Effector memory CD8-positive, alpha-beta T cell (primary cell): ENCODE measurements at regions not wholly inside any gene's neighbourhood (a gene's known extent, or its start where the extent isn't known, plus 50 kb on each side); places are given as distances from the start of the nearest gene placed in this dataset.
"Not testable (repeated sequence)": the region's sequence is repeated elsewhere in the genome, so short reads cannot be mapped to it uniquely, and the experiment has no call there.

Experiments
- ATAC-seq: fragments of 150-1000 bp; cut with Tn5 transposase; replicated peaks from 2 replicates; pipeline ENCODE4 v1.10.0; 2021; ENCODE audit warnings: mild to moderate bottlenecking, moderate library complexity
- DNase-seq, 3 experiments: peaks; one replicate each; pipeline ENCODE4 v3.0.0; 2021
- H3K27ac Mint-ChIP-seq, 2 donors: one replicate each; pipeline ENCODE4 v1.8.0; 2022; ENCODE audit warnings: mild to moderate bottlenecking in 2 of 2, mixed read lengths in 2 of 2, moderate library complexity in 2 of 2
- H3K27me3 Mint-ChIP-seq, 2 donors: one replicate each; pipeline ENCODE4 v1.8.0; 2022; ENCODE audit warnings: mixed read lengths in 2 of 2
- H3K36me3 Mint-ChIP-seq: one replicate; pipeline ENCODE4 v1.8.0; 2022; ENCODE audit warnings: mild to moderate bottlenecking, moderate library complexity, mixed read lengths; ENCODE audit not compliant: insufficient read depth
- H3K4me1 Mint-ChIP-seq, 2 donors: one replicate each; pipeline ENCODE4 v1.8.0; 2022; ENCODE audit warnings: low read depth in 2 of 2, mixed read lengths in 2 of 2
- H3K4me3 Mint-ChIP-seq, 2 donors: one replicate each; pipeline ENCODE4 v1.8.0; 2022; ENCODE audit warnings: mild to moderate bottlenecking in 2 of 2, mixed read lengths in 2 of 2, moderate library complexity in 2 of 2
- H3K9me3 Mint-ChIP-seq, 2 donors: one replicate each; pipeline ENCODE4 v1.8.0; 2022; ENCODE audit warnings: mixed read lengths in 2 of 2

GRCh38 chr2:156004459-156004858, 328.1 kb downstream of the NR4A2 start:
- no peak overlapping the region for H3K27ac Mint-ChIP-seq
- no peak for DNase-seq
- H3K9me3 Mint-ChIP-seq = peaks cover 0 to 1% of the 10 kb centered on the region in 2 donors

GRCh38 chr2:156003780-156004179, 328.7 kb downstream of the NR4A2 start:
- Mint-ChIP-seq H3K4me3 (no peak overlapping the region), H3K4me1 (no peaks in the 10 kb centered on the region), H3K27ac (no peak overlapping the region)

More at GRCh38 chr2:156004459-156004858, 328.1 kb downstream of the NR4A2 start:
- Mint-ChIP-seq H3K27me3 (no peaks in the 10 kb centered on the region), H3K36me3 (peaks cover 3% of the 10 kb centered on the region), H3K4me3 (no peak overlapping the region), H3K4me1 (no peaks in the 10 kb centered on the region)
- no peak for ATAC-seq

GRCh38 chr2:156001851-156002250, 330.7 kb downstream of the NR4A2 start:
- no peak for ATAC-seq
- no peaks in the 10 kb centered on the region for H3K36me3 Mint-ChIP-seq
- H3K4me3 Mint-ChIP-seq = no peak overlapping the region
- no peak overlapping the region for H3K27ac Mint-ChIP-seq
- no peaks in the 10 kb centered on the region for H3K9me3 Mint-ChIP-seq
- H3K4me1 Mint-ChIP-seq = no peaks in the 10 kb centered on the region
- no peak for DNase-seq
- H3K27me3 Mint-ChIP-seq = no peaks in the 10 kb centered on the region

More at GRCh38 chr2:156003780-156004179, 328.7 kb downstream of the NR4A2 start:
- no peak for DNase-seq
- Mint-ChIP-seq H3K27me3 (no peaks in the 10 kb centered on the region), H3K9me3 (no peaks in the 10 kb centered on the region), H3K36me3 (peaks cover 3% of the 10 kb centered on the region)
- no peak for ATAC-seq

GRCh38 chr2:155997538-155997937, 335.0 kb downstream of the NR4A2 start:
- H3K36me3 Mint-ChIP-seq = no peaks in the 10 kb centered on the region
- no peak overlapping the region for H3K4me3 Mint-ChIP-seq
- no peaks in the 10 kb centered on the region for H3K4me1 Mint-ChIP-seq
- H3K27me3 Mint-ChIP-seq = no peaks in the 10 kb centered on the region
- DNase-seq (no peak), ATAC-seq (no peak)
- H3K27ac Mint-ChIP-seq = no peak overlapping the region
- H3K9me3 Mint-ChIP-seq = no peaks in the 10 kb centered on the region

DNA sequence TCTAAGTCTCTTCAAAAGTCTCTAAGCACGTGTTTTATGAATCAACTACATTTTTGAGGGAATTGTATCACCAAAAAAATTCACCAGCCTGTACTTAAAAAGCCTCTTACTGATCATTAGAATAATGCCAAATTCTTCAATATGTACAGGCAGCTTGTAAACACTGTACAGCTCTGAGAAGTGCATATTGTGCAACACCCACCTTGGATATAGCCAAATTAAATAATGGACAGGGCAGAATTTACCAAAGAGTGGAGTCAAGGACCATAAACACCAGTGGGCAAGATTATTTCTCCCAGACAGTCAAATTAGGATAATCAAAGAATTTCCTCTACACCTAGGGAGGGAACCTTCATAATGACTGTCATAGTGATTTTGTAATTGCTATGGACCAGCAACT, 338.2 kb downstream of the NR4A2 start:
- no peaks in the 10 kb centered on the region for H3K36me3 Mint-ChIP-seq
- no peak for DNase-seq
- no peaks in the 10 kb centered on the region for H3K9me3 Mint-ChIP-seq
- no peaks in the 10 kb centered on the region for H3K27me3 Mint-ChIP-seq
- H3K4me1 Mint-ChIP-seq = no peaks in the 10 kb centered on the region
- no peak overlapping the region for H3K27ac Mint-ChIP-seq
- H3K4me3 Mint-ChIP-seq = no peak overlapping the region
- no peak for ATAC-seq

- DNase-seq (no peak), ATAC-seq (no peak)
These were observed 348.7 kb downstream of the NR4A2 start for GRCh38 chr2:155983845-155984244.

DNA sequence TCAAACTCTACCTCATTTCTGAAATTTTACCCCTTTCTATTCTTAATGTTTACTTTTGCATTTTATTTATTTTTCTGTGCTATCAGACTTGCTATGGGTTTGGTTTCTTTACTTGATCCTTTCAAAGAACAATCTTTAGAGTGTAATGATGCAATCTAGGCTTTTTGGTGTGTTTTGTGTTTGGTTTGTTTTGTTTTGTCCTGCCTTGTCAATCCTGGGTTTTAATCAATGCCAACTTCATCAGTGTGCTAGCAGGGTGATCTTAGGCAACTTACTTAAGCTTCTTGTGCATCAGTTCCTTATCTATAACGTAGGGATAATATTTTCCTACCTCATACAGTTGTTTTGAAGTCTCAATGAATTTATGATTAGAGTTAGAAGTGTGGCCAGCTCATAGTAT, 350.4 kb downstream of the NR4A2 start:
- Mint-ChIP-seq H3K27ac (no peak overlapping the region), H3K4me3 (no peak overlapping the region), H3K4me1 (no peaks in the 10 kb centered on the region), H3K27me3 (no peaks in the 10 kb centered on the region), H3K9me3 (no peaks in the 10 kb centered on the region), H3K36me3 (no peaks in the 10 kb centered on the region)
- DNase-seq (no peak), ATAC-seq (no peak)

More at GRCh38 chr2:155983845-155984244, 348.7 kb downstream of the NR4A2 start:
- no peak overlapping the region for H3K27ac Mint-ChIP-seq
- H3K27me3 Mint-ChIP-seq = no peaks in the 10 kb centered on the region
- no peaks in the 10 kb centered on the region for H3K9me3 Mint-ChIP-seq
- no peaks in the 10 kb centered on the region for H3K4me1 Mint-ChIP-seq
- H3K36me3 Mint-ChIP-seq = no peaks in the 10 kb centered on the region
- H3K4me3 Mint-ChIP-seq = no peak overlapping the region

DNA sequence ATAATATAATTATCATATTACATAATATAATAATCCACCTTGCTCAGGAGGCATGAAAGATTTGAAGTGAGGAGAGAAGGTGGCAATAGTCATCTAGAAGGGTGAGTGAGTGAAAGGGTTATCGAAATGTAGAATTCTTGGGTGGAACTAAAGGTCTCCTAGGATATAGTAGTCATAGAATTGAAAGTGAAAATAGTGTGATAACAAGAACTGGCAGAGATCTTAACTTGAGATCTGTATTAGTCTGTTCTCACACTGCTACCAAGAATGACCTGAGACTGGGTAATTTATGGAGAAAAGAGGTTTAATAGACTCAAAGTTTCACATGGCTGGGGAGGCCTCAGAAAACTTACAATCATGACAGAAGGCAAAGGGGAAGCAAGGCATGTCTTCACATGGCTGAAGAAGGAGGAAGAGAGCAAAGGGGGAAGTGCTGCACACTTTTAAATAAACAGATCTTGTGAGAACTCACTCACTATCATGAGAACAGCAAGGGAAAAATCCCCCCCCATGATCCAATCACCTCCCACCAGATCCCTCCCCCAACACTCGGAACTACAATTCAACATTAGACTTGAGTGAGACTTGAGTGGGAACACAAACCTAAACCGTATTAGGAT, 351.5 kb downstream of the NR4A2 start:
- Mint-ChIP-seq H3K9me3 (no peaks in the 10 kb centered on the region), H3K4me3 (no peak overlapping the region), H3K27me3 (no peaks in the 10 kb centered on the region), H3K27ac (no peak overlapping the region), H3K36me3 (no peaks in the 10 kb centered on the region), H3K4me1 (no peaks in the 10 kb centered on the region)
- no peak for ATAC-seq
- DNase-seq = no peak

- DNase-seq (no peak), ATAC-seq (no peak)
- Mint-ChIP-seq H3K27ac (no peak overlapping the region), H3K4me3 (no peak overlapping the region), H3K36me3 (no peaks in the 10 kb centered on the region), H3K27me3 (no peaks in the 10 kb centered on the region), H3K9me3 (no peaks in the 10 kb centered on the region), H3K4me1 (no peaks in the 10 kb centered on the region)
These were observed 356.8 kb downstream of the NR4A2 start for GRCh38 chr2:155975734-155976133.

- H3K4me1 Mint-ChIP-seq = no peaks in the 10 kb centered on the region
- no peaks in the 10 kb centered on the region for H3K36me3 Mint-ChIP-seq
- H3K4me3 Mint-ChIP-seq = no peak overlapping the region
- DNase-seq (no peak), ATAC-seq (no peak)
- H3K27me3 Mint-ChIP-seq = no peaks in the 10 kb centered on the region
- H3K9me3 Mint-ChIP-seq = no peaks in the 10 kb centered on the region
- H3K27ac Mint-ChIP-seq = no peak overlapping the region
These were observed 359.6 kb downstream of the NR4A2 start for GRCh38 chr2:155972916-155973315.

DNA sequence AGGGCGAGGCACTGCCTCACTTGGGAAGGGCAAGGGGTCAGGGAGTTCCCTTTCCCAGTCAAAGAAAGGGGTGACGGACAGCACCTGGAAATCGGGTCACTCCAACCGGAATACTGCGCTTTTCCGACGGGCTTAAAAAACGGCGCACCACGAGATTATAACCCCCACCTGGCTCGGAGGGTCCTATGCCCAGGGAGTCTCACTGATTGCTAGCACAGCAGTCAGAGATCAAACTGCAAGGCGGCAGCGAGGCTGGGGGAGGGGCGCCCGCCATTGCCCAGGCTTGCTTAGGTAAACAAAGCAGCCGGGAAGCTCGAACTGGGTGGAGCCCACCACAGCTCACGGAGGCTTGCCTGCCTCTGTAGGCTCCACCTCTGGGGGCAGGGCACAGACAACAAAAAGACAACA, 366.5 kb downstream of the NR4A2 start:
- H3K27me3 Mint-ChIP-seq, H3K9me3 Mint-ChIP-seq, DNase-seq, ATAC-seq, H3K4me3 Mint-ChIP-seq, H3K36me3 Mint-ChIP-seq, H3K27ac Mint-ChIP-seq, H3K4me1 Mint-ChIP-seq: not testable (repeated sequence)

DNA sequence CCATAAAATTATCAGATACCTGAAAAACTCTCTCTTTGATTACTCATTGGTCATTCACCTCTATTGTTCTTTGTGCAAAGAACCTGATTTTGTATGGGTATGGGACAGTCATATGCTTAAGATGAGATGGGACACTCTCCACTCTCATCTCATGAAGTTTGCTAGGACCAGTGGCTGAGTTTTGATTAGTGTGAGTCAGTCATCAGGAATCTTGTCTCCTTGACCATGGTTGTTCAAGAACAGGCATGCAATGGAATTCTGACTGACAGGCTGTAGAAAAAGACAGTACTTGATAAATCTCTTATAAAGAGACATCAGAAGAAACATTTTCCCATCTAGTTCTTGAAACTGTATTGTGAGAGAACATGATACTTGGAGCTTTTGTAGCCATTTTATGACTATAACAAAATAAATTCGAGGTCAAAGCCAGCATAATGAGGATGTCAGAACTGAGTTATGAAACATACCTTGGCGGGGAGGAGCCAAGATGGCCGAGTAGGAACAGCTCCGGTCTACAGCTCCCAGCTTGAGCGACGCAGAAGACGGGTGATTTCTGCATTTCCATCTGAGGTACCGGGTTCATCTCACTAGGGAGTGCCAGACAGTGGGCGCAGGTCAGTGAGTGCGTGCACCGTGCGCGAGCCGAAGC, 367.0 kb downstream of the NR4A2 start:
- Mint-ChIP-seq H3K9me3 (no peaks in the 10 kb centered on the region), H3K27ac (no peak overlapping the region), H3K27me3 (no peaks in the 10 kb centered on the region), H3K4me3 (no peak overlapping the region), H3K4me1 (no peaks in the 10 kb centered on the region), H3K36me3 (no peaks in the 10 kb centered on the region)
- DNase-seq (no peak), ATAC-seq (no peak)

- Mint-ChIP-seq H3K4me1 (no peaks in the 10 kb centered on the region), H3K27ac (no peak overlapping the region), H3K9me3 (no peaks in the 10 kb centered on the region), H3K36me3 (no peaks in the 10 kb centered on the region), H3K27me3 (no peaks in the 10 kb centered on the region), H3K4me3 (no peak overlapping the region)
- ATAC-seq (no peak), DNase-seq (no peak)
These were observed 370.9 kb downstream of the NR4A2 start for GRCh38 chr2:155961641-155962040.

DNA sequence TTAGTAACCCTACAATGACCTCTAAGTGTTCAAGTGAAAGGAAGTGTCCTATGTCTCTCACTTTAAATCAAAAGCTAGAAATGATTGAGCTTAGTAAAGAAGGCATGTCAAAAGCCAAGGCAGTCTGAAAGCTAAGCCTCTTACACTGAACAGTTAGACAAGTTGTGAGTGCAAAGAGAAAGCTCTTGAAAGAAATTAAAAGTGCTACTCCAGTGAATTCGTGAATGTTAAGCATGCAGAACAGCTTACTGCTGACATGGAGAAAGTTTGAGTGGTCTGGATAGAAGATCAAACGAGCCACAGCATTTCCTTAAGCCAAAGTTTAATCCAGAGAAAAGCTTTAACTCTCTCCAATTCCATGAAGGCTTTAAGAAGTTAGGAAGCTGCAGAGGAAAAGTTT, 373.7 kb downstream of the NR4A2 start:
- no peaks in the 10 kb centered on the region for H3K27me3 Mint-ChIP-seq
- no peaks in the 10 kb centered on the region for H3K4me1 Mint-ChIP-seq
- no peak overlapping the region for H3K4me3 Mint-ChIP-seq

More for the DNA sequence above, 373.7 kb downstream of the NR4A2 start:
- DNase-seq (no peak), ATAC-seq (no peak)
- H3K9me3 Mint-ChIP-seq = no peaks in the 10 kb centered on the region
- H3K27ac Mint-ChIP-seq = no peak overlapping the region
- no peaks in the 10 kb centered on the region for H3K36me3 Mint-ChIP-seq
